ENCODE measurements at regions not wholly inside any gene's neighbourhood (a gene's known extent, or its start where the extent isn't known, plus 50 kb on each side); places are given as distances from the start of the nearest gene placed in this dataset.

DNA sequence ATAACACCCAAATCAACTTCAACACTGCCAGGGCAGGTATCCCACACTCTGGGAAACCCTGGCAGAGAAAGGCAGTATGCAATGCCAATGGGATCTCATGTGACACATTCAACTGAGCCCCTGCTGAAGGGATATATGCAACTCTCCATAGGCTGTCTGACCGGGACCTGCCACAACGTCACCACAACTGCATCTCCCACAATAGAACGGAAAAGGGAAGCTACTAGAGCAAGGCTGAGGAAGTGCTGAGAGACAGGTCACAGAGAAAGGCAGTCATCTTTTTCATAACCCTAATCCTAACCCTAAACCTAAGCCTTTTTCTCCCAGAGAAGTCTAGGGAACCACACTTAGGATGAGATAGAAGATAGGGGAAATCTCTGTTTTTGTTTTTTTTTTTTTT is 345.9 kb upstream of the CD180 start:
- ChIA-PET CTCF (no interaction called here), POLR2A (no interaction called here)
- DNase-seq (ENCODE audit: low spot score): no peak
- Mint-ChIP-seq H3K27ac (no peak overlapping the region), H3K9me3 (no peaks in the 10 kb centered on the region), H3K4me1 (0 out of 2 replicates have a peak, but pooled peaks cover 3% of the 10 kb centered on the region), H3K4me3 (no peak overlapping the region), H3K27me3 (ENCODE audit: low read depth) (no peaks in the 10 kb centered on the region), H3K36me3 (no peaks in the 10 kb centered on the region)
- TF ChIP-seq ZNF219 (CRISPR knock-in tag; IDR thresholded peaks at IDR 0.05; ENCODE audit: borderline replicate concordance) (no peak), NFYB (CRISPR knock-in tag; conservative IDR thresholded peaks at IDR 0.05; ENCODE audit: low read depth) (no peak), NR2C2 (CRISPR knock-in tag; IDR thresholded peaks at IDR 0.05) (no peak), FOXK1 (CRISPR knock-in tag; IDR thresholded peaks at IDR 0.05) (no peak), NFE2L1 (CRISPR knock-in tag; IDR thresholded peaks at IDR 0.05) (no peak), USF1 (CRISPR knock-in tag; IDR thresholded peaks at IDR 0.05) (no peak)
- TF ChIP-seq, protein P1, sequence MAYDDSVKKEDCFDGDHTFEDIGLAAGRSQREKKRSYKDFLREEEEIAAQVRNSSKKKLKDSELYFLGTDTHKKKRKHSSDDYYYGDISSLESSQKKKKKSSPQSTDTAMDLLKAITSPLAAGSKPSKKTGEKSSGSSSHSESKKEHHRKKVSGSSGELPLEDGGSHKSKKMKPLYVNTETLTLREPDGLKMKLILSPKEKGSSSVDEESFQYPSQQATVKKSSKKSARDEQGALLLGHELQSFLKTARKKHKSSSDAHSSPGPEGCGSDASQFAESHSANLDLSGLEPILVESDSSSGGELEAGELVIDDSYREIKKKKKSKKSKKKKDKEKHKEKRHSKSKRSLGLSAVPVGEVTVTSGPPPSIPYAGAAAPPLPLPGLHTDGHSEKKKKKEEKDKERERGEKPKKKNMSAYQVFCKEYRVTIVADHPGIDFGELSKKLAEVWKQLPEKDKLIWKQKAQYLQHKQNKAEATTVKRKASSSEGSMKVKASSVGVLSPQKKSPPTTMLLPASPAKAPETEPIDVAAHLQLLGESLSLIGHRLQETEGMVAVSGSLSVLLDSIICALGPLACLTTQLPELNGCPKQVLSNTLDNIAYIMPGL (CRISPR knock-in tag; IDR thresholded peaks at IDR 0.05): no peak
- no peak for ATAC-seq

- ATAC-seq (no peak), DNase-seq (ENCODE audit: low spot score) (no peak)
- H3K36me3 Mint-ChIP-seq: no peaks in the 10 kb centered on the region
- POLR2A ChIA-PET: no interaction called here
- CTCF ChIA-PET: no interaction called here
- no peaks in the 10 kb centered on the region for H3K27me3 Mint-ChIP-seq (ENCODE audit: low read depth)
- no peak for TF ChIP-seq GABPB1 (CRISPR knock-in tag; IDR thresholded peaks at IDR 0.05)
- TF ChIP-seq HMGA2 (CRISPR knock-in tag; IDR thresholded peaks at IDR 0.05): no peak
- TF ChIP-seq ARID4B (CRISPR knock-in tag; IDR thresholded peaks at IDR 0.05; ENCODE audit: borderline replicate concordance): no peak
- TF ChIP-seq, protein P2, sequence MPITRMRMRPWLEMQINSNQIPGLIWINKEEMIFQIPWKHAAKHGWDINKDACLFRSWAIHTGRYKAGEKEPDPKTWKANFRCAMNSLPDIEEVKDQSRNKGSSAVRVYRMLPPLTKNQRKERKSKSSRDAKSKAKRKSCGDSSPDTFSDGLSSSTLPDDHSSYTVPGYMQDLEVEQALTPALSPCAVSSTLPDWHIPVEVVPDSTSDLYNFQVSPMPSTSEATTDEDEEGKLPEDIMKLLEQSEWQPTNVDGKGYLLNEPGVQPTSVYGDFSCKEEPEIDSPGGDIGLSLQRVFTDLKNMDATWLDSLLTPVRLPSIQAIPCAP (CRISPR knock-in tag; IDR thresholded peaks at IDR 0.05): no peak
- no peak for TF ChIP-seq RELA (CRISPR knock-in tag; IDR thresholded peaks at IDR 0.05; ENCODE audit: borderline replicate concordance)
- TF ChIP-seq, protein P3, sequence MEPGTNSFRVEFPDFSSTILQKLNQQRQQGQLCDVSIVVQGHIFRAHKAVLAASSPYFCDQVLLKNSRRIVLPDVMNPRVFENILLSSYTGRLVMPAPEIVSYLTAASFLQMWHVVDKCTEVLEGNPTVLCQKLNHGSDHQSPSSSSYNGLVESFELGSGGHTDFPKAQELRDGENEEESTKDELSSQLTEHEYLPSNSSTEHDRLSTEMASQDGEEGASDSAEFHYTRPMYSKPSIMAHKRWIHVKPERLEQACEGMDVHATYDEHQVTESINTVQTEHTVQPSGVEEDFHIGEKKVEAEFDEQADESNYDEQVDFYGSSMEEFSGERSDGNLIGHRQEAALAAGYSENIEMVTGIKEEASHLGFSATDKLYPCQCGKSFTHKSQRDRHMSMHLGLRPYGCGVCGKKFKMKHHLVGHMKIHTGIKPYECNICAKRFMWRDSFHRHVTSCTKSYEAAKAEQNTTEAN (CRISPR knock-in tag; IDR thresholded peaks at IDR 0.05): no peak
- no peak for TF ChIP-seq ZNF423 (CRISPR knock-in tag; IDR thresholded peaks at IDR 0.05)
- TF ChIP-seq, protein P4, sequence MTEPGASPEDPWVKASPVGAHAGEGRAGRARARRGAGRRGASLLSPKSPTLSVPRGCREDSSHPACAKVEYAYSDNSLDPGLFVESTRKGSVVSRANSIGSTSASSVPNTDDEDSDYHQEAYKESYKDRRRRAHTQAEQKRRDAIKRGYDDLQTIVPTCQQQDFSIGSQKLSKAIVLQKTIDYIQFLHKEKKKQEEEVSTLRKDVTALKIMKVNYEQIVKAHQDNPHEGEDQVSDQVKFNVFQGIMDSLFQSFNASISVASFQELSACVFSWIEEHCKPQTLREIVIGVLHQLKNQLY (CRISPR knock-in tag; IDR thresholded peaks at IDR 0.05): no peak
- no peak for TF ChIP-seq JUN (CRISPR knock-in tag; IDR thresholded peaks at IDR 0.05)
- no peak for TF ChIP-seq NFE2L1 (CRISPR knock-in tag; IDR thresholded peaks at IDR 0.05)
- TF ChIP-seq FOXK1 (CRISPR knock-in tag; IDR thresholded peaks at IDR 0.05): no peak
- no peak for TF ChIP-seq ZNF121 (CRISPR knock-in tag; IDR thresholded peaks at IDR 0.05)
- no peak for TF ChIP-seq ZNF219 (CRISPR knock-in tag; IDR thresholded peaks at IDR 0.05; ENCODE audit: borderline replicate concordance)
- H3K27ac Mint-ChIP-seq: no peak overlapping the region
- no peak overlapping the region for H3K4me3 Mint-ChIP-seq
- 0 out of 2 replicates have a peak, but pooled peaks cover 3% of the 10 kb centered on the region for H3K4me1 Mint-ChIP-seq
- no peaks in the 10 kb centered on the region for H3K9me3 Mint-ChIP-seq
Observed at GRCh38 chr5:67541875-67542274, 345.3 kb upstream of the CD180 start.

All from WTC11 (cell line).